CD4-positive, alpha-beta T cell treated with Interferon alpha-2 for 1 hour (primary cell): ENCODE measurements at regions not wholly inside any gene's neighbourhood (a gene's known extent, or its start where the extent isn't known, plus 50 kb on each side); places are given as distances from the start of the nearest gene placed in this dataset.

Source experiments
- DNase-seq, 2 donors: peaks; one replicate each; pipeline ENCODE4 v3.0.0-alpha.2; 2020 to 2022

DNA sequence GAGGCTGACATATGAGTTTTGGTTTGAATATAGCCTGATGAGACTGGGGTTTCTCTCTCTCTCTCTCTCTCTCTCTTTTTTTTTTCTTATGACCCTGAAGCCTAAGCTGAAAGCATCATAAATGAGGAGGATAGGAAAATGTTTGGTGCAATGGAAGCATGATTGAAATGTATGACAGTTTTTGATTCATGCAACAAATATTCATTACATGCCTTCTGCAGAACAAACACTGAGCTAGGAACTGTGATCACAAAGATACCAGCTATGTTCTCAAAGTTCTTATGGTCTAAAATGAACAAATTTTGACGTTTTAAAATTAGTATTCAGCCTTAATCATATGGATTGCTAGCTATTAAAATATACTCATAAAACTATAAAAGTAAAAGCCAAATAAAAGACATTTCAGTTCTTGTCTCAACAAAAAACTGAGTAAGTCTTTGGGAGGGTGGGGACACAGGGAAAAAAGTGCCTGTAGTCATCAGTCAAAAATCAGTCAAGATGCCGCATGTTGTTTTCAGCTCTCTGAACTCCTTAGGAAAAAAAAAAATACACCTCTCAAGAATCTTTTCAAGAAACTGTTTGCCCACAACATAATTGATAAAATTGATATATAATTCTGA is 57.2 kb downstream of the NKX6-1 start:
- DNase-seq = no peak

DNA sequence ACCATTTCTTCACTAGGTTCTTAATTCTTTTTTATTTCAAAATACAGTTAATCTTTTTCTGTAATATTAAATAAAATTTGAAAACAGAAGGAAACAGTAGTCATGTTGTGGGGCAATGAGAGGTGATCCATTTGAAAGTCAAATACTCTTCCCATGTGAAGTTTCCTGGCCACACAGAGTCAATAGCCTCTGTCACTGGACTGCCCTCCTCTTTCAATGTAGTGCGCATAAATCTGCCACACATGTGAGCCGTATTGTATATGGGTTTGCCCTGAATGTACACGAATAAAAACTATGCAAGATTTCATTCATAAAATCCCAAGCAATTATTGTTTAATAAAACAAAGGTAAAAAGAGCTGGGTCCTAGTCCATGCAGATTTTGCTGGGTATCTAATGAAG is 59.1 kb downstream of the NKX6-1 start:
- no peak for DNase-seq

DNA sequence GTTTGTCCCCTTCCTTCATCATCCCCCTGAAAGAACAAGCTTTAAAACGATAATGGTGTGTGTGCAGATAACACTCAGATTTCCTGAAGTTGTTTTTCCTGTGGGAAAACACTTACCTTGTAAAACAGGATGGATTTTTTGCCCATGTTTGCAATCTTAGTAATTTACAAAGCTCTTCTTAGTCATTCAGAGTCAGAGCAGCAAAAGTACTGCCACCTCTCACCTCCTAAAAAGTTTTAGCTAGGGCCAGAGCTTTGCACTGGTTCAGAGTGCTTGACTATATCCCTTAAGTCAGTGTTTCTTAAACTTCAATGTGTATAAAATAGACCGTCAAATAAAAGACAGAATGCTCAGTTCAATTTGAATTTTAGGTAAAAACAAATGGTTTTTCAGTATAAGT is 62.3 kb downstream of the NKX6-1 start:
- no peak for DNase-seq

DNA sequence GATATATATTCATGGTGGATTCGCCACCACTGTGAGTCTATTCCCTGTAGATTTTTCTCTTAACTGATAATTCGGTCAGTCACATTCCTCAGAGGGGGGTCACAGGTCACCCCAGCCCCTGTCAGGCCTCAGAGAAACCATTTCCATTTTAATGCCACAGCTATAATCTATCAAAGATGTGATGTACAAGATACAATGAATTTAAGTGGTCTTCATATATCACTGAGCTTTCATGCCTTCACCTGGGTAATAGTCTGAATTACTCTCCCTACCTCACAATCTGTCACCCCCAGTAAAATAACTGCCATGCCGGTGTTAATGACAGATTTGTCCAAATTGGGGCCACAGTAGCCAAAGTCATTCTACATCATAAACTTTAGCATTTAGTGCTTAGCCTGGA is 64.7 kb downstream of the NKX6-1 start:
- DNase-seq = no peak

DNA sequence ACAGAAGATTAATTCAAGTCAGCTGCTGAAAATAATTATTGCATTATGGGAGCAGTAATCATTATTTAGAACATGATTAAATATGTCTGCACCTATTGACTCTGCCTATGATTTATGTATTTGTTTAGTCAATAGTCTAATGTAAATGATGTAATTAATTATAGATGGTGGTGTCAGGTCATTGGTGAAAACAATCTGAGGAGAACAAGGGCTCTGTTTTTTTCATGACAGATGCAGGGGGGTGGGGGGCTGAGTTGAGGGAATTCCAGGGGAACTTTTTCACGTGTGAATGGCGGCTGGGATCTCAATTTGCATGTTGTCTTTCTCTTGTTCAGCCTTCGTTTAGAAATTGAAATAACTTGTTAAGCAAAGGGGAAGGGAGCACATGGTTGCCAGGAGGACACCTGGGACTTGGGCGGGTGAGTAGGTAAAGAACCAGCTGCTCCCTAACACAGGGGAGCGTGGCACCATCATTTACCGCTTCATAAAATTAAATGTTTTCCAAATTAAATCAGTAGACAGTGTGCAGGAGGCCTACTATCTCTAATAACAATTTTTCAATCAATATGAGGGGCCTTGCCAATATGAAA is 65.4 kb downstream of the NKX6-1 start:
- DNase-seq = no peak

DNA sequence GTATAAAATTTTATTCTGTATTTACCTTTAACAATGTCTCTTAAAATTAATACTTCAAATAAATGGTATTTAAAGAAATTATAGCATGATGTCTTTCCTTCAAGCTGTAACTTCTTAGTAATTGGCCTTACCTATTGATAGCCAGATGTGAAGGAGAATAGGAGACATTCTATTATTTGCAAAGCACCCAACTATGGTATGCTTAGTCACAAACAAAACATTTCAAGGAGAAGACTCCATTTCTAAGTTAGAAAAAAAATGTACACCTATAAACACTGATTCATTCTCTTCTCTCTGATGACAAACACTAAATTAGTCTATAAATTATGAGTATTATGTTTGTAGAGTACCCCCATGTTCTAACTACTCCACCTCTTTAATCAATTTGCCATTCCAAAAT is 66.4 kb downstream of the NKX6-1 start:
- no peak for DNase-seq

DNA sequence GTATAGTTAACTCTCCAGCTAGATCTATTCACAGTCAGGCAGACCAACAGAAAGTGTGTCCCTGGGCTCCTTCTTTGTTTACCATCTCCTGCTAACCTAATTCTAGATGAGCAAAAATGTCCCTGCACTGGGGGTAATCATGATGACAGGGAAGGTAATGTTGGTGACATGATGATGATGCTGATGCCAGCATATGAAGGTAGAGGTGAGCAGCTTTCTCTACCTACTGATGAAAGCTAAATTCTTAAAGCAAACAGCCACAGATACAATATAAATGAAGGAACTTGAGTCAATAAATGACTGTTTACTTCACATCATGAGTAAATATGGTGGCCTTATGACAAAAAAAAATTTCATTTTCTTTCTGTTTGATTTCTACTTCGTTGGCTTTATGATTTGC is 78.5 kb downstream of the NKX6-1 start:
- no peak for DNase-seq

DNA sequence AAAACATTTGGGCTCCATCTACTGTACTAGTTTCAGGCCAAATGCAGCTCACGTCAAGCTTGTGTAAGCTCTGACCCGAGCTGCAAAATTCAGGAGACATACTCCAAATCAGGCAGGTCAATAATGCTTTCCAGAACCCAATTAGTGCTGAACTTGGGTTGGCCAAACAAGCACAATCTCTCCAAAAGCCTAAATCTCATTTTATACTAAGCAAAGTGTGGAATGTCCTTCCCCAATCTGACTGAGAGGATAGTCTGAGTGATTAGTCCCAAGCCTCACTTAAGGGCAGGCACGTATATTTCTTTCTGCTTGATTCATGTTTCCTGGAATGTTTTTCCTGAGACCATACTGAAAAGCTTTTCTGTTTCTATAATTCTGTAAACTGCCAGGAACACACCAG is 79.9 kb downstream of the NKX6-1 start:
- DNase-seq = no peak

DNA sequence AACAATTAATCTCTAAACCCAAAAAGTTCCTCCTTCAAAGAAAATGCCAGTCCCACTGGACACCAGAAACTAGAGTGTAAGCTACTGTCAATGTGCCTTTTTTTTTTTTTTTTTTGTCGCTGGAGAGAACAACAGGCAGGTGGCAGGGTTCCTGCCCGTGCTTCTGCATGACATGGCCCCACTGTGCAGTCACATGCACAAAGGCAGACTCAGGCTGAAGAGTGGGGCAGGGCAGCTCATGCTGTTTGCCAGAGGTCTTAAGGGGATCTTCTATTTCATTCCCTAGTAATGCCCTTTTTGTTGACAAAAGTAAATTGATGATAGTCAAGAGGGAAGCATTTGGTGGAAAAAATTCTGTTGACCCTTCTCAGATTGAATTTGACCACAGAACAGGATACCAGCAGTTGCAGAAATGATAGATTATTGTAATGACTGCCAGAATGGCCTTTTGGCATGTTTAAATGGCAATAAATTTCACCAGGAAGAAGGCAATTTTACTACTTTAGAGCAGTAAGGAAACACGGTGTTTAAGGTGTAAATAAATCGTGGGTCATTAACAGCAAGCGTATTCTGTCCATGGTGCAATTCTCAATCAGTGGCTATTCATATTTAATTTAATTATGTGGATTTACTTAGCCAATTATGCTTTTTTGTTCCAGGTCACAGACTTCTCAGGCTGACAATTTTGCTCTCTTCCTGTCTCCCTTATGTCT is 80.9 kb downstream of the NKX6-1 start:
- no peak for DNase-seq

DNA sequence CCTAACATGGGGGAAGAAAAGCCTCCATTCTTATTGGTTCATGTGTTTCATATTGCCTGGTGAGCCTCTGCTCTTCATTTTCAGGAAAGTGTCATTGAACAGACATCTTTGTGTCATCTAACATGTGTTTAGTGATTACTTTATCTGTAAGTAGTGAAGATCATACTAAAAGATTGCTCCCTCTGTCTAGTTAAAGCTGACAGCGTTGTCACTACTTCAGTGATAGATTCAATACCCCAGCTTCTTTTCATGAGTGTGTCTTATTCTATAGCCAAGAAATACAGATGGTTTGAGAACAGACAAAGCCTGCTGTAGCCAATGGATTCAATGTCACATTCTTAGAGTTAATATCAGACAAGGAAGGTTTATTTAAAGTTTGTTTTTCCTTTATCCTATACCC is 85.1 kb downstream of the NKX6-1 start:
- DNase-seq = no peak

DNA sequence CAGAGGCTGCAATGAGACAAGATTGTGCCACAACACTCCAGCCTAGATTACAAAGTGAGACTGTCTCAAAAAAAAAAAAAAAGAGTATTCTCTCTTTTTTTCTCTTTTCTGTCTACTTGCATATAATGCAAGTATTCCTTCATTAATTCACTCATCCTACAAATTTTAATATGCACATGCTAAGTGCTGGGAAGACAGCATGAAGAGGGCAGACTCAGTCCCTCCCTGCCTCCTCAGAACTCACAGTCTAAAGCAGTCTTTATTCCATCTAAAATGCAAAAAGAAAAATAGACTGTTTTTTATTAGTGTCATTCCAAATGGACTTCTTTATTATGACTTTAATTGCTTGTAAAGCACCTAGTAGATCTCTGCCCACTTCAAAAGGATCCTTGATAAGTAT is 85.6 kb downstream of the NKX6-1 start:
- DNase-seq = no peak

DNA sequence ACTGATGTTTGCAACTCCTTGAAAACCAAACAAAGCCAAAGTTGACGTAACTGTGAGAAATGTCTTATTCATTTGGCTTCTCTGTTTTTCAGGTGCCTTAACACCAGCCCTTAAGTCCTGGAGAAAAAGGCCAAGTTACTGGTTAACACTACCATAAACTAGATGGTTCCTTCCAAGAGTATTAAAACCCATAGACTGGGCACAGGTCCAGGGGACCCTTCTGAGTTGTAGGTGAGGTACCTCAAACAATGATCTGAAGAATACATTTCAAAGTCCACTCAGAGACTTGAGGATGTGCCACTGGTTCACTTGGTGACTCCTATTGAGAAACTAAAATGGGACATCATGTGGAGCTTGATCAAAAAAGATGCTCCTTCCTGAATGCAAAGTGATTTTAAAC is 87.0 kb downstream of the NKX6-1 start:
- DNase-seq = no peak

DNA sequence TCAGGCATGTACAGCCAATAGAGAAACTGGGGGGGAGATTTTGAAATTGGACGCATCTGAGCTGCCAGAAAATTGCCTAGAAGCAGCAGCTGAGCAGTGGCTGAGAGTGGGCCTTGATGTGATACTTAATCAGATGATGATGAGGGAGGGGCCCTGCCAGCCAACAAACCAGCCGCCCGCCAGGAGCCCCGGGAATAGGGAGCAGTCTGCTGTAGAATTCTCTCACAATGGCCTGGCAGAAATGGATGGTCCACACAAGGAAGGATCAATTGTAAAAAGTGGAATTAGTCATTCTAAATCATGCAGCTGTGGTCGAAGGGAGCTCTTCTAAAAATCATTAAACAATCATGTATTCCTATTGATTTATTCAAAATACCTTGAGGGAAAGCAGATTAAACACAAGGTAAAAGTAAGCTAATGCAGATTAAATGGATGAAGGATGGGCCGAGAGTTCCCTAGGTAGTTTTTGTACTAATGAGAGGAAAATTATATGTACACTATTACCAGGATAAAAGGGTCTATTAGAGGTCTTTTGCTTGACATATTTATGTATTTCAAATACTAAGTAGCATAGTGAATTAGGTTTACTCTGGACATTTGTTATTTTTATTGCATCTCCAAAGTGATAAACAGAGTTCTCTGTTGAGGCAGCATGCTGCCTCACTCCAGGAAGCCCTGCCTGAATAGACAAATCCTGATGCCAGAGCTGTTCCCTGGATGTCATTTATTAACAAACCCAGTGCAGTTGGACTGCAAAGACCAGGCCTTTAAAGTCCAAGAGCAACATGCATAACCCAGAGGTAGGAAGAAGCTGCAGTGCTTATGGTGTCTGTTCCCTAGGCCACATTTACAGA is 91.3 kb downstream of the NKX6-1 start:
- no peak for DNase-seq

DNA sequence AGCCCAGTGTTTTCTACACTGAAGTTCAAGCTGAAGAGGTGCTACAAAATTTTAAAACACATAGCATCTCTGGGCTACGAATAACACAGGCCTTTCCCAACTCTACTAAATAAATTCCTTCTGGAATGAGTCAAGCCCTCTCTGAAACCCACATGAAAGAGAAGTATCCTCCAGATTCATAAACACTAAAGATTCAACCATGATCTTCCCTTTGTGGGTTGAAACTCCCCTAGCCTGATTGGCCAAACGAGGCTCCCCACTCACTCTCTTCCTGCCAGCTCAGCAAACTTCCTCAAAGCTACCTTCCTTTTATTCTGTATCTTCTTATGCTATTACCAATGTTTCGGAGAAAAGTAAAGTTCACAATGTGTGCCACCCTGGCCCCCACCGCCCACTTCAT is 95.4 kb downstream of the NKX6-1 start:
- DNase-seq = no peak

DNA sequence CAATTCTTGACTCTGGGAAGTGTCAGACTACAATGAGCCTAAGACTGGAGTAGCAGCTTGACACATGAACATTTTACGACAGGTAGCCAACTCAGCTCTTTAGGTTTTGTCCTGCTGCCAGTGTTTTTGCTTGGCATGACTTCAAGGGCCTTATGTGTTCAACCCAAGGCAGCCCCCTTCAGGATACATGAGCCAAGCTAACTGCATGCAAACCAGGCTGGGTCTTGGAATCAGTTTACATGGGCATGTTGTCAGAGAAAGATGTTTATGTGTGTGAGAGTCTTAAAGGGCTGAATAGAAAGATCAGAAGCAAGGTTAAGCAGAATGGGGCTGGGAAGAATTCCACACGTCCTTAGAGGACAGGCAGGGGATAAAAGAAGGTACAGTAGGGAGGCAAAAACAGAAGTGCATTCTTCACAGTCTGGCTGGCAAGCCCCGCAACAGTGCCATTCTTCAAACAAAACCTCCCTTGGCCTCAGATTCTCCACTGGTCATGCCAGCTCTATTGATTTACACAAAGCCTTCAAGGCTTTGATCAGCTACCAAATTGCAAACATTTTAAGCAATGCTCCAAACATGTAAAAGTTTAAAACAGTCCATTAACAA is 97.3 kb downstream of the NKX6-1 start:
- no peak for DNase-seq

DNA sequence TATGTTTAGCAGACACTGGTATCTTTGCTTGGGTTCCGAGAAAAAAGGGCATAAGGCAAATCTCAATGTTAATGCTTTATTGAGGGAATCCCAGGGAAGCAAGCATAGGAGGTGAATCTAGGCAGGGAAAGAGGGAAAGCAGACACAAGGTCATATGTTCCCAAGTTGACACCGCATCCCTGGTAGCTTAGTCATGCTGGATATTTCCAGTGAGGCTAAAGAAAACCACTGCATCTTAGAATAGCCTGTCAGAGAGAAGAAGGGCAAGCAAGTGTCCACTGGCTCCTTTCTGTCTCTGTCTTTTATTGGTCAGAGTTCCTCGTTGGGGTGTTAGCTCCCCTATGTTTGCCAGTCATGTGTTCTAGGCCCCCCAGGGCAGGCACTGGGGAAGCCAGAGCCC is 104.7 kb downstream of the NKX6-1 start:
- DNase-seq = no peak

DNA sequence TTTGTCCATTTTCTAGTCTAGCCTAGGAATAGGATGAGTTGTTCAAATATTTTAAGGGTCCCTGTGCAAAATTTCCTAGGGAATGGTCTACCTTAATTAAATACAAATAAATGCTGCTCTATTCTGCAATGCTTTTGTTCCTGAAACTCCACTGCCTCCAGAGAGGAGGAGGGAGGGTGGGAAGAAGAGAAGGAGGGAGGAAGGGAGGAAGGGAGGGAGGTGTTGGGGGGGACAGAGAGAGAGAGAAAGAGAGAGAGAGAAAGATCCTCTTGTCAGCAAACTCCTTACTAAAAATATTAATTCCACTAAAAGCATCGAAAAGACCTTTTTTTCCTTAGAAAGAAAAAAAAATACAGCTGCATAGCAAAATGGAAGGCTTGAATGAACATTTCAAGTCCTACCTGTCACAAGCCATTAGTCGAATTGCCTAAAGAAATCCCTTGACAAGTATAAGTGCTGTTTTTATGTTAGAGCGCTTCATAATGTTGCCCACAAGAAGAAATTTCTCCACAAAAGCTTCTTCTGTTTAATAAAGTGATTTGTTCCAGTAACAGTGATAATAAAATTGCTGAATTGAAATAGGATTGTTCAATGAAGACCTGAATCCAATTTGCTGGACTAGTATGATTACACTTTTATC is 106.0 kb downstream of the NKX6-1 start:
- no peak for DNase-seq

DNA sequence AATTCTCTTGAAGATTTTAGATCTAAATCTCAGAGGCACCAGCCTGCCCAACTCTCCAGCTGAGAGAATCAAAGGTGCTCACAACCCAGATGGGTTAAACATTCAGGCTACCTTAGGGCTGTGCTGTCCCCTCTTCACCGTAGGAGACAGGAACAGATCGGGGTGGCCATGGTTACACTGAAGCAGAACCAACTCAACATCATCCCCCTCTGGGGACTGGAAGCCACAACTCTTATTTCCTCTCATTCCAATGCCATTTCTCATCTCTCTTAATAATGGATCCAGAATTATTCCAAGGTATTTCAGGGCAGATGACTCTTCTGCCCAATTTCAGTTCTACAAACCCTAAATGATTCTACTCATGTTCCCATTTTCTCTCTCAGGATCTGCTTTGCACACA is 109.7 kb downstream of the NKX6-1 start:
- DNase-seq = no peak

DNA sequence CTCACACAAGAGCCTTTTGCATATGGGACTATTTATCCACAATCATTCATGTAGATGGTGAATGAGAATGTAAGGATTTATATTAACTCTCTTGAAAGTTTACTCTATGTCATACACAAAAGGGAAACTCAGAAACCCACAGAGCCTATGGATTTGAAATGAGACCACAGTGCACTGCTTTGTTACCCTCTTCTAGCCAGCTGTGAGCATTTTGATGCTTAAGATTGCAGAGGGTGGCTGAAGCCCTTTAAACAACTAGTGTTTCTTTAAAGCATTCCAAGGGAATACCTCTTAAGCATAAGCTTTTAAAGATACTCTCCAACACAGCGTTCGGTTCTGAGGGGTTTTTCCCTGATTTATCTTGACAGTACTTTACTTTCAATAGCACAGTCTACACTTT is 113.9 kb downstream of the NKX6-1 start:
- DNase-seq = no peak

DNA sequence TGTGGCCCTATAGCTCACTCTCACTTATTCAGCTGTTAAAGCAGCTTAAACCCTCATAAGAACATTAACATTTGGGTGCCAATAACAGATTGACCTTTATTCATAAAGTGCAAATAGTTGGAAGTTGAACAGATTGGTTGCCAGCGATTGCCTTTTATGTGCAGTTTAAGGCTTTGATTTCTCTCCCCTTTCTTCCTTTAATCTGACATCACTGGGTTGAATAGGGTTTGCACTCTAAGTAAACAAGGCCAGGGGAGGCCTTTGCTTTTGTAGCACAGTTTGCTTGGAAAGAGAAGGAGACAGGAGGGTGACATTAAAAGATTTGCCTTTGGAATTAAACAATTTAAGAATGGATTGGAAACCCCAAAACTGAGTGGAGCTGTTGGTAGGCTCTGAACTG is 114.3 kb downstream of the NKX6-1 start:
- DNase-seq = no peak

DNA sequence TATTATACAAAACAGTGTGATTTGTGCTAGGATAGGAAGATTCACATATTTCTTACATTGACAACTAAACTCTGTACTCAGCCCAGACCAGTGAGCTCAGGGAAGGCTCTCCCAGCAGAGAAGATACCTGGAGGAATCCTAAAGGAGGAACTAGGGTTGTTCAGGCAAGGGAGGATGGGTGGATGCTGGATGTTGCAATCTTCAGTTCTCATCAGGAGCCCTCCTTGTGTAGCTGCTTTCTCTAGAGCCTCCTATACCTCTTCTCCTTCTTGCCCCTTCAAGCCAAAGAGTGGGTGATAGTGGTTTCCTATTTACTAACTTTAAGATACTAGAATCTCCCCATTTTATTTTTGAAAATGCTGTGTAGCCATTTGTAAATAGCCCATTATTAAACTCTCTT is 117.3 kb downstream of the NKX6-1 start:
- DNase-seq = no peak

DNA sequence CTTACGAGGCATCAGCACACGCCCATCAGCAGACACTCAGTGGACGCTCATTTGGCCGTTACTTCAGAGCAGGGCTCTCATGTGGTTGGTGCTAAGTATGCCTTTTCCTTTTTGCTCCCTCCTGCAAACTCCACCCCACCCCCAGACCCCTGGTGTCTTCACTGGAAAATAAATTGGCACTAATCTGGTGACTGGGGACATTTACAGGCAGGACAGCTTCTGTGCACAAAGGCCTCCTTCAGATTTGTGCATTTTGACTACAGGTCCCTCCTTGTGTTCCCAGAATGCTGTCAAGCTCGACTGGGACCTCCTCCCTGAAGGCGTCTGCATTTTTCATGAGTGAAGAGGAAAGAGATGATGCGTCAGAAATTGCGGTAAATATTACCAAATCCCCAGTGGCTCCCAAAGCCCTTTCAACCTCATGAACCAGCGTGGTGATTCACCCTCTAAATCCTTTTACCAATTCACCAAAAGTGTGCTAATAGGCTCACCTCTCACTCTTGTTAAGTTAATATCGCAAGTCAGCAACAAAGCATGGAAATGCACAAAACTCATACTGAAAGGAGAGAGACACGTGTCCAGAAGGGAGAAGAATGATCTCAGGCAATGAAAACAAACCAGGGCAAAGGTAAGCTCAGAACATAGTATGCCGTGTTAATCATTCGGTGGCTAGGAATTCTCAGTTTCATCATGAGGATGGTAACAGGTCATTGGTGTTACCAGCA is 119.0 kb downstream of the NKX6-1 start:
- DNase-seq = no peak
